ENCODE measurements at regions not wholly inside any gene's neighbourhood (a gene's known extent, or its start where the extent isn't known, plus 50 kb on each side); places are given as distances from the start of the nearest gene placed in this dataset.

GRCh38 chr1:87185077-87185476, 143.6 kb upstream of the LMO4 start:
- H3K4me1 Mint-ChIP-seq, result peaks cover 13% of the 10 kb centered on the region
- H3K36me3 Mint-ChIP-seq (ENCODE audit: low read depth), result no peaks in the 10 kb centered on the region
- Histone ChIP-seq H3K4me2 (no peak overlapping the region), H3F3A (replicated peaks; ENCODE audit: low read depth) (no peaks in the 10 kb centered on the region), H4K20me1 (replicated peaks; ENCODE audit: insufficient read depth) (no peaks in the 10 kb centered on the region), H3K27me3 (ENCODE audit: insufficient read depth) (no peaks in the 10 kb centered on the region), H3K36me3 (ENCODE audit: insufficient read depth) (no peaks in the 10 kb centered on the region), H3K4me1 (ENCODE audit: insufficient read depth) (peaks cover 8% of the 10 kb centered on the region), H3K27ac (ENCODE audit: low read depth) (no peak overlapping the region), H2AFZ (no peak overlapping the region), H3K9me2 (ENCODE audit: insufficient read depth) (no peaks in the 10 kb centered on the region), H3K4me3 (no peak overlapping the region), H3K79me2 (replicated peaks; ENCODE audit: insufficient read depth) (no peaks in the 10 kb centered on the region)
- peaks cover 6% of the 10 kb centered on the region for H3K27me3 Mint-ChIP-seq (ENCODE audit: insufficient read depth, low read depth, poor library complexity)
- ATAC-seq (no peak), DNase-seq (ENCODE audit: low spot score) (no peak)
- H3K4me3 Mint-ChIP-seq, result no peak overlapping the region
- TF ChIP-seq NANOG (IDR thresholded peaks at IDR 0.05; ENCODE audit: borderline replicate concordance) (no peak), EZH2 (IDR thresholded peaks at IDR 0.05; ENCODE audit: low read depth, unreplicated experiment) (no peak), CREB1 (CRISPR knock-in tag; IDR thresholded peaks at IDR 0.05; ENCODE audit: low read depth) (no peak)
- H3K27ac Mint-ChIP-seq, result no peak overlapping the region
- H3K9me3 Mint-ChIP-seq, result no peaks in the 10 kb centered on the region

- no peak for ATAC-seq
- H3K4me1 ChIP-seq (ENCODE audit: insufficient read depth), result peaks cover 10% of the 10 kb centered on the region
- H4K20me1 ChIP-seq (replicated peaks; ENCODE audit: insufficient read depth), result no peaks in the 10 kb centered on the region
- H3K36me3 ChIP-seq (ENCODE audit: insufficient read depth), result no peaks in the 10 kb centered on the region
- no peaks in the 10 kb centered on the region for H3K36me3 Mint-ChIP-seq (ENCODE audit: low read depth)
- H3K4me2 ChIP-seq, result no peak overlapping the region
- no peak overlapping the region for H3K27ac ChIP-seq (ENCODE audit: low read depth)
- no peak overlapping the region for H2AFZ ChIP-seq
- H3K9me2 ChIP-seq (ENCODE audit: insufficient read depth), result no peaks in the 10 kb centered on the region
- peaks cover 15% of the 10 kb centered on the region for H3K4me1 Mint-ChIP-seq
- H3K27me3 Mint-ChIP-seq (ENCODE audit: insufficient read depth, low read depth, poor library complexity), result peaks cover 6% of the 10 kb centered on the region
- no peaks in the 10 kb centered on the region for H3K27me3 ChIP-seq (ENCODE audit: insufficient read depth)
- no peaks in the 10 kb centered on the region for H3F3A ChIP-seq (replicated peaks; ENCODE audit: low read depth)
- no peak overlapping the region for H3K4me3 ChIP-seq
- no peaks in the 10 kb centered on the region for H3K9me3 Mint-ChIP-seq
- H3K27ac Mint-ChIP-seq, result no peak overlapping the region
- no peak for DNase-seq (ENCODE audit: low spot score)
- no peaks in the 10 kb centered on the region for H3K79me2 ChIP-seq (replicated peaks; ENCODE audit: insufficient read depth)
- no peak overlapping the region for H3K4me3 Mint-ChIP-seq
- TF ChIP-seq POLR2AphosphoS5 (IDR thresholded peaks at IDR 0.05; ENCODE audit: low read depth) (no peak), EZH2phosphoT487 (IDR thresholded peaks at IDR 0.05; ENCODE audit: unreplicated experiment) (no peak), JUNB (IDR thresholded peaks at IDR 0.05; ENCODE audit: unreplicated experiment) (no peak), ZNF331 (CRISPR knock-in tag; IDR thresholded peaks at IDR 0.05; ENCODE audit: low read depth) (no peak), REST (IDR thresholded peaks at IDR 0.05; ENCODE audit: unreplicated experiment) (no peak), ZNF114 (CRISPR knock-in tag; IDR thresholded peaks at IDR 0.05) (no peak), EZH2 (IDR thresholded peaks at IDR 0.05; ENCODE audit: low read depth, unreplicated experiment) (no peak), STAT1 (IDR thresholded peaks at IDR 0.05; ENCODE audit: unreplicated experiment) (no peak), ETS1 (IDR thresholded peaks at IDR 0.05) (no peak), ZNF462 (CRISPR knock-in tag; IDR thresholded peaks at IDR 0.05) (no peak)
These were observed 142.3 kb upstream of the LMO4 start for GRCh38 chr1:87186346-87186745.

All from GM23338 (cell line).